ENCODE measurements at regions not wholly inside any gene's neighbourhood (a gene's known extent, or its start where the extent isn't known, plus 50 kb on each side); places are given as distances from the start of the nearest gene placed in this dataset.

DNA sequence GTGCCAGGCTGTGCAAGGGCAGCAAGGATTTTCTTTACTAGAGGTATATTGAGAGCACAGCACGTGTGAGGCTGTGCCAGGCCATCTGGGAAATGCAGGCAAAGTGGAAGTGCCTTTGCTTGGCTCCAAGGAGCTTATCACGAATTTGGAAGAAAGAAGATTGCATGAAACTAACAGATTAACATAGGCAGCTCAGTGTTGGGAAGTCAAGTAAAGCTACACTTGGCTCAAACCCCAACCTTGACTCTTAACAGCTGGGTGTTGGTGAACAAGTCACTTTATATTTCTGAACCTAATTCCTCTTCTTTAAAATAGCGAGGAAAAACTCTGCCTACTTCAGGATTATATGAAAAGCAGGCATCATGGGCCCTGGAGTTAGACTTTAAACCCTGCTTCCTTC is 105.2 kb downstream of the PLCE1 start:
- no peak for DNase-seq
- H3K27ac Mint-ChIP-seq = no peak overlapping the region
- peaks cover 2% of the 10 kb centered on the region for H3K27me3 Mint-ChIP-seq
- H3K9me3 Mint-ChIP-seq = no peaks in the 10 kb centered on the region
- ChIA-PET CTCF (no interaction called here), POLR2A (no interaction called here)
- H3K4me1 Mint-ChIP-seq = peaks cover 4% of the 10 kb centered on the region
- H3K4me3 Mint-ChIP-seq = no peak overlapping the region
- no peaks in the 10 kb centered on the region for H3K36me3 Mint-ChIP-seq (ENCODE audit: low read depth)

DNA sequence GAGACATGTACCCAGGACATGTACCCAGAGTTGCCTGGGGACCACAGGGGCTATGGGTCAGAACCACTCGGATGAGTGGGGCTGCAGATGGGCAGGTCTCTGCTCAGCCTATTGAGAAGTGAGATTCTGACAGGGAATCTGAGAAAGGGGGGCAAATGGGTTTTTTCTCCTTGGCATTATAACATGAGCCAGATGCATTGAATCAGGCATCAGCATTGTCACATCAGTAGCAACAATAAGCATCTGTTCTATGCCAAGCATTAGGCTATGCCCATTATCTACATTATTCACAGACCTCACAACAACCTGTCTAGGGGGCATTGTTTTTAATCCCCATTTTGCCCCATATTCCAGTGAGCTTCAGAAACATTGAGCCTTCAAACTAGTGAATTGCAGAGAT is 108.2 kb downstream of the PLCE1 start:
- Mint-ChIP-seq H3K9me3 (no peaks in the 10 kb centered on the region), H3K27me3 (peaks cover 6% of the 10 kb centered on the region), H3K27ac (no peak overlapping the region), H3K4me1 (peaks cover 6% of the 10 kb centered on the region), H3K36me3 (ENCODE audit: low read depth) (no peaks in the 10 kb centered on the region), H3K4me3 (no peak overlapping the region)
- no peak for DNase-seq
- POLR2A ChIA-PET = no interaction called here
- CTCF ChIA-PET = no interaction called here

DNA sequence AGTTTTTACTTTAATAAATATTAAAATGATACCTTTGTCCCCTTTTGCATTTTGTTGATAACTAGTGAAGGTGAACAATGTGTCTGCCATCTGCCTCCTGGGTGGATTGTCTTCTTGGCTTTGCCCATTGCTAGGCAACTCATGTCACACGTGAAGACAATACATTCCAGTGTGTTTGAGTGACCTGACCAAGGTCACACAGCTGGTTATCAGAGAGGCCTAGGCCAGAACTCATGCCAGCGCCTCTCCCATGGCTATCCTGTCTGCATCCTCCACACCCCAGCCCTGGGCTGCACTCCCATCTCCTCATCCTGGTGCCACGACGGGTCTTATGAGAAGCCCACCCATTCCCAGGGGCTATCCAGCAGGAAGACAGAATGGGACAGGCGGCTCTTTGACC is 108.7 kb downstream of the PLCE1 start:
- Mint-ChIP-seq H3K27ac (no peak overlapping the region), H3K4me3 (no peak overlapping the region), H3K4me1 (peaks cover 6% of the 10 kb centered on the region), H3K9me3 (no peaks in the 10 kb centered on the region), H3K36me3 (ENCODE audit: low read depth) (no peaks in the 10 kb centered on the region), H3K27me3 (peaks cover 7% of the 10 kb centered on the region)
- DNase-seq = no peak
- POLR2A ChIA-PET = no interaction called here
- CTCF ChIA-PET = no interaction called here

- Mint-ChIP-seq H3K4me1 (peaks cover 6% of the 10 kb centered on the region), H3K27ac (no peak overlapping the region), H3K4me3 (no peak overlapping the region), H3K36me3 (ENCODE audit: low read depth) (no peaks in the 10 kb centered on the region), H3K9me3 (no peaks in the 10 kb centered on the region), H3K27me3 (peaks cover 5% of the 10 kb centered on the region)
- POLR2A ChIA-PET = no interaction called here
- CTCF ChIA-PET = no interaction called here
- no peak for DNase-seq
Observed at GRCh38 chr10:94103192-94103591, 109.5 kb downstream of the PLCE1 start.

- POLR2A ChIA-PET = no interaction called here
- H3K4me3 Mint-ChIP-seq = no peak overlapping the region
- DNase-seq = no peak
- no peaks in the 10 kb centered on the region for H3K9me3 Mint-ChIP-seq
- CTCF ChIA-PET = no interaction called here
- no peaks in the 10 kb centered on the region for H3K36me3 Mint-ChIP-seq (ENCODE audit: low read depth)
- H3K4me1 Mint-ChIP-seq = peaks cover 6% of the 10 kb centered on the region
- H3K27me3 Mint-ChIP-seq = peaks cover 8% of the 10 kb centered on the region
- no peak overlapping the region for H3K27ac Mint-ChIP-seq
Observed at GRCh38 chr10:94103801-94104221, 110.1 kb downstream of the PLCE1 start.

DNA sequence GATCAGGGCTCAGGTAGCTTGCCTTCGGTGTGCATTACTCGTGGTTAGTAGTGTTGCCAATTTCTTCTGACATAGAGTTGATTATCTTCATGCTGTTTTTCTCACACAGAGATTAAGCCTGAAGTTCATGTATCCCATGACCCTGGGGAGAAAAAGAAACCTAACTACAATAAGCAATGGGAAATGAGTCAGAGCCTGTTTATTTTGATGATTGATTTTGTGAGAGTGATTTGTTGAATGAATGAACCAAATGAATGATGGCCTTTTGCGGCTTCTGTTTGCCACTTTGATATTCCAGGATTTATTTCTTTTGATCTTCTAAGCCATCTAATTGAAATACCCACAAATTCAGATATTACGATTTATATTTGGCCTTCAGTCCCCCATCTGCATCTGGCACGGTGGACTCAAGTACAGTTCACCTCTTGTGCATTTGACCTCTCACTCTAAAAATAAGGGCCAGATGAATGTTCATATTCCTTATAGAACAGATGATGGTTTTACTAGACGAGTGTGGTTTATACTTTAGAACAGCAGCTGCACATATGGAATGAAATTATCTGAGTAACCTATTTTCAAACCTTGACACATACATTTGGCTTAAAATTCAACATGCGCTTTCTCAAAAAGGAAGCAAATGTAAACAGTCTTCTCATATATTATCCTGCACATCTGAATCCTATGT is 110.7 kb downstream of the PLCE1 start:
- no peak overlapping the region for H3K4me3 Mint-ChIP-seq
- no peaks in the 10 kb centered on the region for H3K36me3 Mint-ChIP-seq (ENCODE audit: low read depth)
- H3K27ac Mint-ChIP-seq = no peak overlapping the region
- peaks cover 6% of the 10 kb centered on the region for H3K4me1 Mint-ChIP-seq
- ChIA-PET POLR2A (no interaction called here), CTCF (no interaction called here)
- H3K9me3 Mint-ChIP-seq = no peaks in the 10 kb centered on the region
- DNase-seq = no peak
- H3K27me3 Mint-ChIP-seq = peaks cover 8% of the 10 kb centered on the region

DNA sequence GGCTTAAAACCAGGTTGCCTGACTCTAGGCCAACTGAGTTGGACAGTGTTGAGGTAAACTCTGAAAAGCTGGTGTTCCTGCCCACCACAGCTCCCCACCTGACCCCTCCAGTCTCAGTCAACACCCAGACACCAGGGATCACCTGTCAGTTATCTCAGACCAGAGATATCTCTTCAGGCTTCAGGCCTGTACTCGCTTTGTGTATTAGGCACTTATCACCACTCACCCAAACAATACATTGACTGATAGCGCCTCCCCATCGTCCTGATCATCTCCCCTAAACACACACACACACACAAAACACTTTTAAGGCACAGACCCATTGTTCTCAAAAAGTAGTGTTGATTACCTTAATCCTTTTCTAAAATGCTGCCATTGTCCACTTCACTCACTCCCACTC is 111.5 kb downstream of the PLCE1 start:
- ChIA-PET CTCF (no interaction called here), POLR2A (no interaction called here)
- Mint-ChIP-seq H3K4me3 (no peak overlapping the region), H3K9me3 (no peaks in the 10 kb centered on the region), H3K27me3 (peaks cover 8% of the 10 kb centered on the region), H3K27ac (no peak overlapping the region), H3K4me1 (peaks cover 6% of the 10 kb centered on the region), H3K36me3 (ENCODE audit: low read depth) (no peaks in the 10 kb centered on the region)
- no peak for DNase-seq

- ChIA-PET CTCF (no interaction called here), POLR2A (no interaction called here)
- H3K36me3 Mint-ChIP-seq (ENCODE audit: low read depth) = no peaks in the 10 kb centered on the region
- H3K27me3 Mint-ChIP-seq = peaks cover 8% of the 10 kb centered on the region
- H3K9me3 Mint-ChIP-seq = no peaks in the 10 kb centered on the region
- no peak for DNase-seq
- no peak overlapping the region for H3K4me3 Mint-ChIP-seq
- peaks cover 6% of the 10 kb centered on the region for H3K4me1 Mint-ChIP-seq
- no peak overlapping the region for H3K27ac Mint-ChIP-seq
Observed at GRCh38 chr10:94107191-94107590, 113.5 kb downstream of the PLCE1 start.

DNA sequence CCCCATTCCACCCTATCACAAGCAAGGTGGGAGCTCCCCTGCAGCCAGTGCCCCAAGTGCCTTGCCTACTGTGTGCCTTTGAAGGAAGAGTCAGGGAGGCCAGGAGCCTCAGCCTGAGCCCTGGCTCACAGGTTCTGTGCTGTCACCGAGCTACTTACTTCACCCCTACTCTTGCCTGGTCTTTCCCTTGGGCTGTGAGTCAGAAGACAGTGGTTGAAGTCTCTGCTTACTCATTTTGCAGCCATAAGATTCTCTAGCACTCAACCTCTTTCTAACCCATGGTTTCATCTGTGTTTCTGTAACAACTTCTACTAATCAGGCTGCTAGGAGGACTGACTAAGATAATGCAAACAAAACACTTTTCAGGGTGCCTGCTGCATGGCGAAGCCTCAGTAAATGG is 114.5 kb downstream of the PLCE1 start:
- POLR2A ChIA-PET = no interaction called here

DNA sequence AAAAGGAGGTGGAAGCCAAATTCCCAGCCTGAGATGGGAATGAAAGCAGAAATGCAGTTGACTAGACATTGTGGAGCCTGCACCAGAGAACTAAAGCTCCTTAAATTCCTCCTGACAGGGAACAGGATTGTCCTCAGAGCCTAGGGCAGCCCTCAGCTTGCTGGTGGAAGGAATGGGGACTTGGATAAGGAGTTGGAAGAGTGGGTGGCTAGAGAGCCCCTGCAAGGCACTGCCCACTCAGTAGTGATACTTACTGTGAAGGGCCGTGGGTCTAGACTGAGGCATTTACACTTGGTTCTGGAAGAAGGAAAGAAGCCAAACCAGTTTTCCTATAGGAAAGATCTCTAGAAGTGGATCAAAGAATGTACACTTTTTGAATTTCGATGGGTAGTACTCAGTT is 117.6 kb downstream of the PLCE1 start:
- DNase-seq = no peak
- Mint-ChIP-seq H3K27ac (no peak overlapping the region), H3K4me1 (no peaks in the 10 kb centered on the region), H3K27me3 (peaks cover 4% of the 10 kb centered on the region), H3K36me3 (ENCODE audit: low read depth) (no peaks in the 10 kb centered on the region), H3K4me3 (no peak overlapping the region), H3K9me3 (no peaks in the 10 kb centered on the region)
- ChIA-PET CTCF (no interaction called here), POLR2A (no interaction called here)

More for the DNA sequence above, 114.5 kb downstream of the PLCE1 start:
- peaks cover 8% of the 10 kb centered on the region for H3K27me3 Mint-ChIP-seq
- no peaks in the 10 kb centered on the region for H3K36me3 Mint-ChIP-seq (ENCODE audit: low read depth)
- CTCF ChIA-PET = no interaction called here
- peaks cover 5% of the 10 kb centered on the region for H3K4me1 Mint-ChIP-seq
- H3K4me3 Mint-ChIP-seq = no peak overlapping the region
- no peak overlapping the region for H3K27ac Mint-ChIP-seq
- H3K9me3 Mint-ChIP-seq = no peaks in the 10 kb centered on the region
- no peak for DNase-seq

DNA sequence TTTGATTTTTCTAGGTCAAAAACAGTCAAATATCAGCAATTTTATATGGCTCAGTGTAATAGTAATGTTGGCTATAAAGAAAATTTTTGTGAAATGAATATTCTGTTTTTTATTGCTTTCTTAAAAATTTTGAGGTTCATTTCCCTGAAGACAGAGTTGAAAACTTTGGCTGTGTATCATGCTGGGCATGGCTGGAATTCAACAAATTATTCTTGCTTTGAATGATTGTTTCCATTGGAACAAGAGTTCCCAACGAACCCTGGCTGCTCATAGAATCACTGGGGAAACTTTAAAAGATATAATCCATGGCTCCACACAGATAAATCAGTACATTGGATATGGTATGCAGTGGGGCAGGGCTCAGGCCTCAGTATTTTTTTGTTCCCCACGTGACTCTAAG is 118.6 kb downstream of the PLCE1 start:
- Mint-ChIP-seq H3K9me3 (no peaks in the 10 kb centered on the region), H3K4me1 (no peaks in the 10 kb centered on the region)
- DNase-seq = no peak

GRCh38 chr10:94115725-94116124 is 122.0 kb downstream of the PLCE1 start:
- Mint-ChIP-seq H3K4me1 (no peaks in the 10 kb centered on the region), H3K27ac (no peak overlapping the region), H3K4me3 (no peak overlapping the region), H3K36me3 (ENCODE audit: low read depth) (no peaks in the 10 kb centered on the region), H3K27me3 (no peaks in the 10 kb centered on the region), H3K9me3 (no peaks in the 10 kb centered on the region)
- ChIA-PET CTCF (no interaction called here), POLR2A (no interaction called here)
- no peak for DNase-seq

More for the DNA sequence above, 118.6 kb downstream of the PLCE1 start:
- ChIA-PET CTCF (no interaction called here), POLR2A (no interaction called here)
- Mint-ChIP-seq H3K27me3 (peaks cover 2% of the 10 kb centered on the region), H3K36me3 (ENCODE audit: low read depth) (no peaks in the 10 kb centered on the region), H3K27ac (no peak overlapping the region), H3K4me3 (no peak overlapping the region)

DNA sequence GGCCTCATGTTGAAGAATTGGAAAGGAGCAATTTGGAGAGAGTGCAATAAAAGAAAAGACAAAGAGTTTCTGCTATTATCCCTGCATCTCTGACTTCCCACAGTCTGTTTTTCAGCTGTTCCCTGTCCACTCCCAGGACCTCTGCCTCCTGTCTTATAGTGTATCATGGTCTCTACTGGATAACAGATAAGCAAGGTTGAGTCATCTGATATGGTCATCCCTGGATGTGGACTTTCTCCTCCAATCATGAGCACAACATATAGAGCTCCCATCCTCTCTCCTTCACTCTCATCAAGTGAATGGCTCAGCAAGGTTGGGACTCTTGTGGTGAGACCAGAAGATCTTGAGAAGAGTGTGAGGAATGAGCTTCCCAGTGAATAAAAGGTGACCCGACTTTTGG is 123.1 kb downstream of the PLCE1 start:
- no peak overlapping the region for H3K4me3 Mint-ChIP-seq
- no peaks in the 10 kb centered on the region for H3K9me3 Mint-ChIP-seq
- H3K4me1 Mint-ChIP-seq = no peaks in the 10 kb centered on the region
- CTCF ChIA-PET = no interaction called here
- no peak overlapping the region for H3K27ac Mint-ChIP-seq
- no peaks in the 10 kb centered on the region for H3K27me3 Mint-ChIP-seq
- POLR2A ChIA-PET = no interaction called here
- DNase-seq = no peak
- no peaks in the 10 kb centered on the region for H3K36me3 Mint-ChIP-seq (ENCODE audit: low read depth)

- Mint-ChIP-seq H3K27me3 (peaks cover 2% of the 10 kb centered on the region), H3K4me1 (no peaks in the 10 kb centered on the region), H3K9me3 (no peaks in the 10 kb centered on the region), H3K4me3 (no peak overlapping the region), H3K27ac (no peak overlapping the region), H3K36me3 (ENCODE audit: low read depth) (no peaks in the 10 kb centered on the region)
- CTCF ChIA-PET = no interaction called here
- POLR2A ChIA-PET = no interaction called here
- DNase-seq = no peak
Observed at GRCh38 chr10:94122211-94122610, 128.5 kb downstream of the PLCE1 start.

Measured in activated CD4-positive, alpha-beta memory T cell treated with anti-CD3 and anti-CD28 coated beads, Interleukin-2, amount 10 ng/mL, durations not matched to agents 7 days and 5 days (primary cell).